GM12892 (cell line): ENCODE measurements at regions not wholly inside any gene's neighbourhood (a gene's known extent, or its start where the extent isn't known, plus 50 kb on each side); places are given as distances from the start of the nearest gene placed in this dataset.

Experiments used
- POLR2A ChIP-seq: IDR thresholded peaks from 2 replicates; pipeline ENCODE4 v1.6.1; 2011; ENCODE audit warnings: low read depth, low read length, control low read depth
- POLR2AphosphoS5 ChIP-seq: IDR thresholded peaks from 2 replicates; pipeline ENCODE4 v1.6.1; 2011; ENCODE audit warnings: low read depth, low read length, control low read depth

DNA sequence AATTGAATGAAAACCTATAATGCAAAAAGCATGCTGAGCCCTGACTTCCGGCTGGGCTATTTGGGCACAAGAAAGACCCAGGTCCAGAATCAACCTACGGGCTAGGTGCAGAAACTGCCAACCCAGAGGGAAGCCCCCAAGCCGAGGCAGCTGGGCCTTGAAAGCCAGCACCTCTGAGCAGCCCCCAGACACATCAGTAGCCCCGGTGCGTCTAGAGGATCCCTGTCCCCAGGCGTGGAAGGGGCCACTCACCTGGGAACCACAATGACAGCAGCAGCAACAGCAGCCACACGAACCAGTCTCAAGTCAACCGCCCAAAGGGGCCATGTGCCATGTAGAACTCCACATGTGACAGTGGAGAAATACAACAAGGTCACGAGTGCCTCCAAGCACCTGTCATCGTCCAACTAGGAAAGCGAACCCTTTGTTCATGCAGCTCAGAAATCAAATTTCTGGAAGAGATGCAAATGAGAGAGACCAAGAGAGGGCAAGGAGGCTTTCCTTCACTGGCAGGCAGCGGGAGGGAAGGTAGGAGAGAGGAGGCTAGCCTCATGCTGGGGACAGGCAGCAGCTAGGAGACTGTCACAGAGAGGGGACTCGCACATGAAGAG lies 57.5 kb upstream of the CHST15 start:
- TF ChIP-seq POLR2AphosphoS5 (no peak), POLR2A (no peak)
